OCI-M2 (cell line): ENCODE measurements at regions not wholly inside any gene's neighbourhood (a gene's known extent, or its start where the extent isn't known, plus 50 kb on each side); places are given as distances from the start of the nearest gene placed in this dataset.

ENCODE experiments used
- DNase-seq: peaks from one replicate; lab custom pipeline; 2025; ENCODE audit not compliant: unreplicated experiment; lab: John Stamatoyannopoulos, UW

GRCh38 chr15:35657679-35658311 is 111.8 kb upstream of the DPH6 start:
- DNase-seq, result no peak

- no peak for DNase-seq
These were observed 118.0 kb upstream of the DPH6 start for GRCh38 chr15:35663956-35664355.

GRCh38 chr15:35665896-35666536 is 120.1 kb upstream of the DPH6 start:
- no peak for DNase-seq

- DNase-seq, result no peak
These were observed 121.9 kb upstream of the DPH6 start for GRCh38 chr15:35667908-35668307.

GRCh38 chr15:35669021-35669420 is 123.1 kb upstream of the DPH6 start:
- DNase-seq, result no peak

- DNase-seq, result no peak
These were observed 123.6 kb upstream of the DPH6 start for GRCh38 chr15:35669432-35670045.

GRCh38 chr15:35671197-35671596 is 125.2 kb upstream of the DPH6 start:
- no peak for DNase-seq

- no peak for DNase-seq
These were observed 126.0 kb upstream of the DPH6 start for GRCh38 chr15:35671981-35672380.

GRCh38 chr15:35673093-35673684 is 127.2 kb upstream of the DPH6 start:
- DNase-seq, result peak; percentile 87

GRCh38 chr15:35674873-35675781 is 129.2 kb upstream of the DPH6 start:
- no peak for DNase-seq

GRCh38 chr15:35678774-35679173 is 132.8 kb upstream of the DPH6 start:
- DNase-seq, result no peak

- DNase-seq, result no peak
These were observed 133.2 kb upstream of the DPH6 start for GRCh38 chr15:35679186-35679585.

- DNase-seq, result no peak
These were observed 135.0 kb upstream of the DPH6 start for GRCh38 chr15:35680951-35681350.

GRCh38 chr15:35686347-35686746 is 140.4 kb upstream of the DPH6 start:
- DNase-seq, result no peak

- no peak for DNase-seq
These were observed 143.3 kb upstream of the DPH6 start for GRCh38 chr15:35689266-35689665.

GRCh38 chr15:35690089-35690488 is 144.1 kb upstream of the DPH6 start:
- DNase-seq, result no peak

- no peak for DNase-seq
These were observed 144.7 kb upstream of the DPH6 start for GRCh38 chr15:35690698-35691116.

- no peak for DNase-seq
These were observed 145.3 kb upstream of the DPH6 start for GRCh38 chr15:35691173-35691761.

- no peak for DNase-seq
These were observed 146.2 kb upstream of the DPH6 start for GRCh38 chr15:35691891-35692867.

- DNase-seq, result no peak
These were observed 147.3 kb upstream of the DPH6 start for GRCh38 chr15:35693286-35693685.
